ENCODE measurements at regions not wholly inside any gene's neighbourhood (a gene's known extent, or its start where the extent isn't known, plus 50 kb on each side); places are given as distances from the start of the nearest gene placed in this dataset.

- no peak for DNase-seq (ENCODE audit: low read depth, low spot score)
These were observed 116.4 kb upstream of the FST start for GRCh38 chr5:53364061-53364460.

- DNase-seq (ENCODE audit: low read depth, low spot score), result no peak
These were observed 114.2 kb upstream of the FST start for GRCh38 chr5:53366245-53366644.

- DNase-seq (ENCODE audit: low read depth, low spot score), result no peak
These were observed 112.7 kb upstream of the FST start for GRCh38 chr5:53367727-53368126.

- DNase-seq (ENCODE audit: low read depth, low spot score), result no peak
These were observed 111.9 kb upstream of the FST start for GRCh38 chr5:53368516-53368915.

- DNase-seq (ENCODE audit: low read depth, low spot score), result no peak
These were observed 111.3 kb upstream of the FST start for GRCh38 chr5:53368966-53369605.

GRCh38 chr5:53369681-53370080 lies 110.7 kb upstream of the FST start:
- DNase-seq (ENCODE audit: low read depth, low spot score), result no peak

GRCh38 chr5:53373451-53374158 lies 106.8 kb upstream of the FST start:
- no peak for DNase-seq (ENCODE audit: low read depth, low spot score)

GRCh38 chr5:53376853-53377252 lies 103.6 kb upstream of the FST start:
- no peak for DNase-seq (ENCODE audit: low read depth, low spot score)

- no peak for DNase-seq (ENCODE audit: low read depth, low spot score)
These were observed 102.2 kb upstream of the FST start for GRCh38 chr5:53378190-53378589.

- no peak for DNase-seq (ENCODE audit: low read depth, low spot score)
These were observed 101.7 kb upstream of the FST start for GRCh38 chr5:53378590-53379247.

GRCh38 chr5:53386341-53386740 lies 94.1 kb upstream of the FST start:
- no peak for DNase-seq (ENCODE audit: low read depth, low spot score)

- DNase-seq (ENCODE audit: low read depth, low spot score), result no peak
These were observed 91.3 kb upstream of the FST start for GRCh38 chr5:53389093-53389492.

- no peak for DNase-seq (ENCODE audit: low read depth, low spot score)
These were observed 88.4 kb upstream of the FST start for GRCh38 chr5:53392073-53392472.

- DNase-seq (ENCODE audit: low read depth, low spot score), result no peak
These were observed 85.6 kb upstream of the FST start for GRCh38 chr5:53394808-53395207.

- DNase-seq (ENCODE audit: low read depth, low spot score), result no peak
These were observed 83.2 kb upstream of the FST start for GRCh38 chr5:53397141-53397757.

- no peak for DNase-seq (ENCODE audit: low read depth, low spot score)
These were observed 82.6 kb upstream of the FST start for GRCh38 chr5:53397845-53398244.

- no peak for DNase-seq (ENCODE audit: low read depth, low spot score)
These were observed 80.3 kb upstream of the FST start for GRCh38 chr5:53399926-53400697.

- no peak for DNase-seq (ENCODE audit: low read depth, low spot score)
These were observed 77.1 kb upstream of the FST start for GRCh38 chr5:53403291-53403690.

GRCh38 chr5:53403758-53404157 lies 76.7 kb upstream of the FST start:
- no peak for DNase-seq (ENCODE audit: low read depth, low spot score)

GRCh38 chr5:53405396-53405795 lies 75.0 kb upstream of the FST start:
- DNase-seq (ENCODE audit: low read depth, low spot score), result no peak

GRCh38 chr5:53406630-53407316 lies 73.7 kb upstream of the FST start:
- DNase-seq (ENCODE audit: low read depth, low spot score), result no peak

All from smooth muscle cell of the brain vasculature (primary cell).